ENCODE measurements at regions not wholly inside any gene's neighbourhood (a gene's known extent, or its start where the extent isn't known, plus 50 kb on each side); places are given as distances from the start of the nearest gene placed in this dataset.

GRCh38 chr7:121639705-121640104 is 233.3 kb upstream of the PTPRZ1 start:
- H3K9me3 ChIP-seq = no peaks in the 10 kb centered on the region
- H3K27me3 ChIP-seq = no peaks in the 10 kb centered on the region
- no peak for TF ChIP-seq CTCF (IDR thresholded peaks at IDR 0.05; ENCODE audit: low read depth, low read length)
- no peaks in the 10 kb centered on the region for H3K36me3 ChIP-seq
- no peak for DNase-seq
- no peak overlapping the region for H3K4me3 ChIP-seq (ENCODE audit: low read depth, low read length)
- H3K4me1 ChIP-seq = no peaks in the 10 kb centered on the region

- no peaks in the 10 kb centered on the region for H3K9me3 ChIP-seq
- DNase-seq = no peak
- TF ChIP-seq CTCF (IDR thresholded peaks at IDR 0.05; ENCODE audit: low read depth, low read length) = no peak
- no peaks in the 10 kb centered on the region for H3K36me3 ChIP-seq
- H3K4me3 ChIP-seq (ENCODE audit: low read depth, low read length) = no peak overlapping the region
- H3K27me3 ChIP-seq = no peaks in the 10 kb centered on the region
- H3K4me1 ChIP-seq = no peaks in the 10 kb centered on the region
These were observed 234.7 kb upstream of the PTPRZ1 start for GRCh38 chr7:121638286-121638685.

- no peaks in the 10 kb centered on the region for H3K4me1 ChIP-seq
- H3K27me3 ChIP-seq = no peaks in the 10 kb centered on the region
- H3K36me3 ChIP-seq = no peaks in the 10 kb centered on the region
- no peak for TF ChIP-seq CTCF (IDR thresholded peaks at IDR 0.05; ENCODE audit: low read depth, low read length)
- H3K9me3 ChIP-seq = no peaks in the 10 kb centered on the region
- no peak overlapping the region for H3K4me3 ChIP-seq (ENCODE audit: low read depth, low read length)
- no peak for DNase-seq
These were observed 238.2 kb upstream of the FAM3C start for GRCh38 chr7:121634356-121634755.

GRCh38 chr7:121633186-121633585 is 237.1 kb upstream of the FAM3C start:
- no peak for DNase-seq
- Histone ChIP-seq H3K27me3 (no peaks in the 10 kb centered on the region), H3K4me3 (ENCODE audit: low read depth, low read length) (no peak overlapping the region), H3K4me1 (no peaks in the 10 kb centered on the region), H3K9me3 (no peaks in the 10 kb centered on the region), H3K36me3 (no peaks in the 10 kb centered on the region)
- TF ChIP-seq CTCF (IDR thresholded peaks at IDR 0.05; ENCODE audit: low read depth, low read length) = no peak

GRCh38 chr7:121624958-121625357 is 228.8 kb upstream of the FAM3C start:
- no peak overlapping the region for H3K4me3 ChIP-seq (ENCODE audit: low read depth, low read length)
- TF ChIP-seq CTCF (IDR thresholded peaks at IDR 0.05; ENCODE audit: low read depth, low read length) = no peak
- H3K36me3 ChIP-seq = no peaks in the 10 kb centered on the region
- no peak for DNase-seq
- no peaks in the 10 kb centered on the region for H3K27me3 ChIP-seq
- no peaks in the 10 kb centered on the region for H3K4me1 ChIP-seq
- no peaks in the 10 kb centered on the region for H3K9me3 ChIP-seq

GRCh38 chr7:121623130-121623872 is 227.2 kb upstream of the FAM3C start:
- no peak for TF ChIP-seq CTCF (IDR thresholded peaks at IDR 0.05; ENCODE audit: low read depth, low read length)
- DNase-seq = no peak
- no peaks in the 10 kb centered on the region for H3K36me3 ChIP-seq

More at GRCh38 chr7:121623130-121623872, 227.2 kb upstream of the FAM3C start:
- Histone ChIP-seq H3K4me1 (no peaks in the 10 kb centered on the region), H3K27me3 (no peaks in the 10 kb centered on the region; the same call in 1 of the 2 replicates), H3K4me3 (ENCODE audit: low read depth, low read length) (no peak overlapping the region), H3K9me3 (no peaks in the 10 kb centered on the region)

Data from BE2C (cell line).